H1 (cell line): ENCODE measurements at regions not wholly inside any gene's neighbourhood (a gene's known extent, or its start where the extent isn't known, plus 50 kb on each side); places are given as distances from the start of the nearest gene placed in this dataset.

Source experiments
- CTCF ChIA-PET: fragments of 300-600 bp; sonication (Branson Sonifier 250); formaldehyde crosslinking; loops from one replicate; lab custom pipeline; 2021; ENCODE audit not compliant: partially characterized antibody; lab: Charles Lee
- POLR2A ChIA-PET: fragments of 300-600 bp; sonication (Branson Sonifier 250); formaldehyde crosslinking; loops from one replicate; lab custom pipeline; 2021; ENCODE audit warnings: inconsistent platforms; ENCODE audit not compliant: partially characterized antibody; lab: Charles Lee
- DNase-seq, 2 experiments: peaks; one replicate each; pipeline versions ENCODE4 v3.0.0 to v3.0.0-alpha.2; 2010 to 2022; ENCODE audit warnings: low spot score in 2 of 2, low read depth in 1 of 2, mixed read lengths in 1 of 2
- FAIRE-seq: peaks from 2 replicates; lab custom pipeline; 2011; peaks lifted over from hg19 to GRCh38; lab: Jason Lieb, UNC
- H2AFZ ChIP-seq: 2 replicates; pipeline ENCODE4 v1.8.1; 2012; ENCODE audit warnings: low read length, inconsistent platforms
- H2AK5ac ChIP-seq: 2 replicates; pipeline ENCODE4 v1.6.1; 2013; ENCODE audit warnings: low read depth, low read length
- H2BK120ac ChIP-seq: replicated peaks from 2 replicates; pipeline ENCODE3; 2013; ENCODE audit warnings: low read depth, low read length, inconsistent platforms
- H2BK12ac ChIP-seq: 2 replicates; pipeline ENCODE4 v1.6.1; 2013; ENCODE audit warnings: low read depth, low read length
- H2BK15ac ChIP-seq: 2 replicates; pipeline ENCODE4 v1.6.1; 2013; ENCODE audit warnings: low read length
- H2BK20ac ChIP-seq: 2 replicates; pipeline ENCODE4 v1.6.1; 2013; ENCODE audit warnings: low read length
- H2BK5ac ChIP-seq: 2 replicates; pipeline ENCODE4 v1.6.1; 2013; ENCODE audit warnings: low read depth, low read length
- H3K14ac ChIP-seq: 2 replicates; pipeline ENCODE4 v1.6.1; 2013; ENCODE audit warnings: inconsistent platforms; ENCODE audit not compliant: insufficient read length
- H3K18ac ChIP-seq: 2 replicates; pipeline ENCODE4 v1.6.1; 2013; ENCODE audit warnings: low read length; ENCODE audit errors: extremely low read depth
- H3K23ac ChIP-seq: 2 replicates; pipeline ENCODE4 v1.6.1; 2013; ENCODE audit warnings: inconsistent platforms; ENCODE audit not compliant: insufficient read length
- H3K23me2 ChIP-seq: 2 replicates; pipeline ENCODE4 v1.6.1; 2013; ENCODE audit warnings: low read depth, low read length
- H3K27ac ChIP-seq: 2 replicates; pipeline ENCODE4 v1.6.1; 2011; ENCODE audit warnings: low read depth, low read length, inconsistent platforms
- H3K27me3 ChIP-seq, 4 experiments: replicated peaks in 1 of 4; 1 replicate in 1 of 4; 2 replicates in 3 of 4; pipeline versions ENCODE4 v1.6.1 to v1.8.1; 2011 to 2013; ENCODE audit warnings: low read length in 3 of 4, mild to moderate bottlenecking in 3 of 4, inconsistent platforms in 2 of 4, mixed read lengths in 2 of 4, moderate library complexity in 1 of 4; ENCODE audit not compliant: control insufficient read depth in 3 of 4, insufficient read depth in 3 of 4; ENCODE audit errors: extremely low read depth in 1 of 4
- H3K36me3 ChIP-seq, 4 experiments: 2 replicates each; pipeline versions ENCODE4 v1.6.1 to v1.8.1; 2011 to 2013; ENCODE audit warnings: mild to moderate bottlenecking in 4 of 4, low read length in 3 of 4, moderate library complexity in 2 of 4, control low read depth in 1 of 4, inconsistent platforms in 1 of 4; ENCODE audit not compliant: insufficient read depth in 4 of 4, control insufficient read depth in 2 of 4
- H3K4ac ChIP-seq: replicated peaks from 2 replicates; pipeline ENCODE3; 2013; ENCODE audit warnings: low read length, low read depth, mixed read lengths, inconsistent platforms; ENCODE audit not compliant: insufficient read length
- H3K4me1 ChIP-seq, 4 experiments: replicated peaks in 1 of 4; 1 replicate in 1 of 4; 2 replicates in 3 of 4; pipeline versions ENCODE4 v1.6.1 to v1.8.1; 2011 to 2013; ENCODE audit warnings: low read length in 3 of 4, inconsistent platforms in 2 of 4, mixed read lengths in 1 of 4; ENCODE audit not compliant: insufficient read depth in 4 of 4, control insufficient read depth in 3 of 4
- H3K4me2 ChIP-seq, 2 experiments: 2 replicates each; pipeline versions ENCODE4 v1.6.1 to v1.8.1; 2011 to 2013; ENCODE audit warnings: low read depth in 2 of 2, low read length in 2 of 2, control low read depth in 1 of 2, inconsistent platforms in 1 of 2, mild to moderate bottlenecking in 1 of 2; ENCODE audit not compliant: insufficient read depth in 1 of 2
- H3K4me3 ChIP-seq, 4 experiments: fragments of 200-600, 300-600 bp in 1 of 4; sonication (generic), shearing (Covaris generic), sonication (Bioruptor Twin) in 1 of 4; 2 replicates each; pipeline versions ENCODE4 v1.5.1 to v1.8.1; 2011 to 2016; ENCODE audit warnings: low read length in 4 of 4, low read depth in 3 of 4, control low read depth in 2 of 4, inconsistent platforms in 2 of 4, mild to moderate bottlenecking in 2 of 4, mixed read lengths in 1 of 4, moderate library complexity in 1 of 4; ENCODE audit not compliant: insufficient read depth in 2 of 4; ENCODE audit errors: extremely low read depth in 1 of 4
- H3K56ac ChIP-seq: replicated peaks from 2 replicates; pipeline ENCODE3; 2013; ENCODE audit warnings: low read depth, mild to moderate bottlenecking, mixed read lengths, low read length, inconsistent platforms; ENCODE audit not compliant: insufficient read length
- H3K79me1 ChIP-seq: 2 replicates; pipeline ENCODE4 v1.6.1; 2013; ENCODE audit warnings: low read depth, low read length, control low read depth
- H3K79me2 ChIP-seq, 2 experiments: 2 replicates each; pipeline versions ENCODE4 v1.6.1 to v1.8.1; 2012 to 2013; ENCODE audit warnings: low read length in 2 of 2, mild to moderate bottlenecking in 2 of 2, inconsistent platforms in 1 of 2; ENCODE audit not compliant: insufficient read depth in 2 of 2, control insufficient read depth in 1 of 2
- H3K9ac ChIP-seq, 4 experiments: replicated peaks in 1 of 4; 1 replicate in 1 of 4; 2 replicates in 3 of 4; pipeline versions ENCODE4 v1.6.1 to v1.8.1; 2011 to 2013; ENCODE audit warnings: low read depth in 3 of 4, low read length in 3 of 4, control low read depth in 2 of 4, mild to moderate bottlenecking in 2 of 4, moderate library complexity in 2 of 4, inconsistent platforms in 1 of 4; ENCODE audit errors: extremely low read depth in 1 of 4
- H3K9me3 ChIP-seq, 2 experiments: 2 replicates each; pipeline versions ENCODE4 v1.6.1 to v1.8.1; 2012 to 2013; ENCODE audit warnings: mild to moderate bottlenecking in 2 of 2, moderate library complexity in 2 of 2, control low read depth in 1 of 2, inconsistent platforms in 1 of 2, low read depth in 1 of 2, low read length in 1 of 2, mixed read lengths in 1 of 2; ENCODE audit not compliant: insufficient read depth in 2 of 2
- H4K20me1 ChIP-seq, 2 experiments: replicated peaks in 1 of 2; 2 replicates each; pipeline versions ENCODE3 to v1.8.1; 2011 to 2013; ENCODE audit warnings: inconsistent platforms in 2 of 2, low read length in 2 of 2, mild to moderate bottlenecking in 1 of 2; ENCODE audit not compliant: insufficient read depth in 2 of 2, control insufficient read depth in 1 of 2
- H4K5ac ChIP-seq: 2 replicates; pipeline ENCODE4 v1.6.1; 2013; ENCODE audit warnings: low read length, low read depth, mixed read lengths, inconsistent platforms; ENCODE audit not compliant: insufficient read length
- H4K8ac ChIP-seq: 2 replicates; pipeline ENCODE4 v1.8.0; 2013; ENCODE audit warnings: mild to moderate bottlenecking, moderate library complexity, low read length, inconsistent platforms; ENCODE audit not compliant: insufficient read depth; ENCODE audit errors: extremely low read depth
- H4K91ac ChIP-seq: replicated peaks from 2 replicates; pipeline ENCODE3; 2013; ENCODE audit warnings: low read length, mixed read lengths, inconsistent platforms; ENCODE audit not compliant: insufficient read length
- CEBPB ChIP-seq: IDR thresholded peaks from 2 replicates; pipeline ENCODE4 v1.6.1; 2012; ENCODE audit warnings: low read depth, low read length
- WGBS, 2 experiments: shearing (Covaris generic) in 1 of 2; methylation state at CpG; one replicate each; pipeline versions ENCODE4 v1.1.6 to v1.1.7; 2013 to 2015; ENCODE audit warnings: low lambda C conversion rate in 2 of 2, mixed read lengths in 2 of 2, inconsistent platforms in 1 of 2, low coverage in 1 of 2, missing lambda C conversion rate in 1 of 2; ENCODE audit not compliant: insufficient replicate concordance in 2 of 2, insufficient coverage in 1 of 2, insufficient read length in 1 of 2; ENCODE audit errors: extremely low coverage in 1 of 2, missing lambda C conversion rate in 1 of 2; 5-methylcytosine and 5-hydroxymethylcytosine counted together
- TF ChIP-seq, protein P1 (sequence below): IDR thresholded peaks from 2 replicates; pipeline ENCODE4 v1.6.1; 2011; ENCODE audit warnings: low read length, improper control_type of control experiment

DNA sequence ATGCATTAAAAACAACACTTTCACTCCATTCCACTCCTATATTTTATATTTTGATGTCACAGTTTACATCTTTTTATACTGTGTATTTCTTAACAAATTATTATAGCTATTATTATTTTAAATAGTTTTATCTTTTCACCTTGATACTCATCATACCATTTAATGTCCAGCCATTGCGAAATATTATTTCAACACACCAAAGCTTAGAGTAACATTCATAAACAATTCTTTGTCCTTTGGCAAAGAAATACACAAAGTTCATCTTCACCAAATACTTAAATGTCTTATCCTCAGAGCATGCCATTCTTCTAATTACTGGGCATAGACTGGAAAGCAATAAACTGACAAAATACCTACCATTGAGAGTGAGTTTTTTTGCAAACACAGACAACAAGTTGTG, 1963.4 kb upstream of the FLRT2 start:
- H2AFZ ChIP-seq, result no peak overlapping the region
- H3K79me1 ChIP-seq, result no peaks in the 10 kb centered on the region
- H4K91ac ChIP-seq, result no peak overlapping the region
- H3K36me3 ChIP-seq, result no peaks in the 10 kb centered on the region
- H3K14ac ChIP-seq, result no peak overlapping the region
- POLR2A ChIA-PET, result no interaction called here
- WGBS, 2 experiments, result 100% methylated on average over 1 of the region's 1 CpG; no CpG with 5 or more reads in 1 of the 2 experiments
- no peak for FAIRE-seq
- no peak overlapping the region for H3K4me3 ChIP-seq
- H3K56ac ChIP-seq, result no peak overlapping the region
- H3K18ac ChIP-seq, result no peak overlapping the region
- no peak overlapping the region for H3K4ac ChIP-seq
- TF ChIP-seq, protein P1, sequence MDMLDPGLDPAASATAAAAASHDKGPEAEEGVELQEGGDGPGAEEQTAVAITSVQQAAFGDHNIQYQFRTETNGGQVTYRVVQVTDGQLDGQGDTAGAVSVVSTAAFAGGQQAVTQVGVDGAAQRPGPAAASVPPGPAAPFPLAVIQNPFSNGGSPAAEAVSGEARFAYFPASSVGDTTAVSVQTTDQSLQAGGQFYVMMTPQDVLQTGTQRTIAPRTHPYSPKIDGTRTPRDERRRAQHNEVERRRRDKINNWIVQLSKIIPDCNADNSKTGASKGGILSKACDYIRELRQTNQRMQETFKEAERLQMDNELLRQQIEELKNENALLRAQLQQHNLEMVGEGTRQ, result no peak
- peak; percentile 40; the same call in 1 of the 2 replicates for TF ChIP-seq CEBPB
- H4K5ac ChIP-seq, result no peak overlapping the region
- CTCF ChIA-PET, result no interaction called here
- no peaks in the 10 kb centered on the region for H3K79me2 ChIP-seq
- H3K27me3 ChIP-seq, result peaks cover 0 to 1% (median 0%) of the 10 kb centered on the region in 4 experiments; a peak in 1 of 7 replicates
- H4K8ac ChIP-seq, result no peak overlapping the region
- H2BK12ac ChIP-seq, result no peak overlapping the region
- H2BK120ac ChIP-seq, result no peak overlapping the region
- H2BK20ac ChIP-seq, result no peak overlapping the region
- no peak overlapping the region for H3K27ac ChIP-seq
- no peak overlapping the region for H3K23ac ChIP-seq
- DNase-seq, result no peak
- no peak overlapping the region for H2BK15ac ChIP-seq
- no peak overlapping the region for H3K9ac ChIP-seq
- no peaks in the 10 kb centered on the region for H3K23me2 ChIP-seq
- H3K4me1 ChIP-seq, result no peaks in the 10 kb centered on the region
- no peak overlapping the region for H3K4me2 ChIP-seq
- H4K20me1 ChIP-seq, result no peaks in the 10 kb centered on the region
- H2BK5ac ChIP-seq, result no peak overlapping the region
- no peak overlapping the region for H2AK5ac ChIP-seq
- no peaks in the 10 kb centered on the region for H3K9me3 ChIP-seq
